Kidney (tissue), 13 donors: ENCODE measurements at regions not wholly inside any gene's neighbourhood (a gene's known extent, or its start where the extent isn't known, plus 50 kb on each side); places are given as distances from the start of the nearest gene placed in this dataset.

ENCODE experiments used
- DNase-seq, 5 donors: peaks; one replicate each; pipeline ENCODE4 v3.0.0-alpha.2; 2013 to 2020
- FAIRE-seq: peaks from 2 replicates; lab custom pipeline; 2012; peaks lifted over from hg19 to GRCh38; lab: Jason Lieb, UNC
- H3K27ac ChIP-seq, 2 donors: one replicate each; pipeline ENCODE4 v1.7.0; 2013; ENCODE audit warnings: low read depth in 2 of 2, low read length in 2 of 2, inconsistent platforms in 1 of 2
- H3K27me3 ChIP-seq: one replicate; pipeline ENCODE4 v1.7.1; 2013; ENCODE audit warnings: low read length, inconsistent platforms; ENCODE audit not compliant: control insufficient read depth, insufficient read depth
- H3K36me3 ChIP-seq, 3 donors: one replicate each; pipeline versions ENCODE4 v1.7.0 to v1.7.1; 2013; ENCODE audit warnings: low read length in 3 of 3, control low read depth in 1 of 3, inconsistent platforms in 1 of 3; ENCODE audit not compliant: insufficient read depth in 3 of 3, control insufficient read depth in 2 of 3
- H3K4me1 ChIP-seq, 3 donors: one replicate each; pipeline versions ENCODE4 v1.7.0 to v1.7.1; 2013; ENCODE audit warnings: low read length in 3 of 3, inconsistent platforms in 1 of 3, low read depth in 1 of 3; ENCODE audit not compliant: control insufficient read depth in 2 of 3, insufficient read depth in 2 of 3
- H3K4me3 ChIP-seq, 3 donors: one replicate each; pipeline versions ENCODE4 v1.7.0 to v1.8.1; 2013; ENCODE audit warnings: low read length in 3 of 3, control low read depth in 1 of 3, inconsistent platforms in 1 of 3
- H3K9ac ChIP-seq, 3 donors: one replicate each; pipeline versions ENCODE4 v1.7.0 to v1.7.1; 2013; ENCODE audit warnings: low read length in 3 of 3, control low read depth in 1 of 3, inconsistent platforms in 1 of 3
- H3K9me3 ChIP-seq, 3 donors: one replicate each; pipeline versions ENCODE4 v1.7.0 to v1.7.1; 2013; ENCODE audit warnings: low read length in 3 of 3, control low read depth in 1 of 3, inconsistent platforms in 1 of 3; ENCODE audit not compliant: control insufficient read depth in 2 of 3, insufficient read depth in 1 of 3
- CTCF ChIP-seq: IDR thresholded peaks from 3 replicates; pipeline ENCODE4 v1.5.1; 2012; ENCODE audit warnings: mild to moderate bottlenecking, moderate library complexity, borderline replicate concordance; ENCODE audit not compliant: insufficient read depth; ENCODE audit errors: extremely low read depth
- intact Hi-C: fragments of 100-400 bp; cut with DNase I; formaldehyde crosslinking; loops from one replicate; pipeline ENCODE4 v1.11.1; 2022
- donor health status: control.
- donor health status: control.
- donor health status: control.
- donor health status: control.
- donor health status: control.
- donor health status: DM: yes; HTN: yes; CAD: no.
- donor health status: Normal renal cell carcinoma (clear cell type).

DNA sequence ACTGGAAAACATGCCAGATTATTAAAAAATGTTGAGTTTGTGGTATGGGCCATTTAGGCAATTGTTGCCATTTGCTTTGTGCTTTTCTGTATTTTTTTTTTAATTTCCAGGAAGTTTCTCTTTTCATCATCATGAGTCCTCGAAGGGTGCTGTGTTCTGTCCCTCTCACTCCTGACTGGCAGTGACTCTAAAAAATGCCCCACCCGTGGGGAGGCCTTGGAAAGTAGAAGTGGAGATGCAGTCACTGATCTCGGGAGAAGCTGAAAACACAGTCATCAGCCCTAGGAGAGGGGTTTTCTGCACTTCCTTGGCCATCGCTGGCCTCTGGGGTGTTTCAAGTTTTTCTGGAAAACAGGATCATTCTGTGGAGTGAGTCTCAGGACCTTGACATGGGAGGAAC is 98.5 kb upstream of the GRK3 start:
- Histone ChIP-seq H3K4me3 (no peak overlapping the region), H3K27me3 (no peaks in the 10 kb centered on the region), H3K27ac (no peak overlapping the region), H3K9me3 (no peaks in the 10 kb centered on the region), H3K9ac (no peak overlapping the region), H3K4me1 (no peaks in the 10 kb centered on the region), H3K36me3 (peaks cover 0 to 3% (median 2%) of the 10 kb centered on the region in 3 donors)
- DNase-seq (no peak), FAIRE-seq (no peak)
- no peak for TF ChIP-seq CTCF
- intact Hi-C loops: loop anchor here (10.0 kb wide), 1 partner anchor 309 kb away; no protein-coding TSS in a partner anchor

GRCh38 chr22:25472382-25472781 is 92.1 kb upstream of the GRK3 start:
- peaks cover 5 to 12% (median 5%) of the 10 kb centered on the region in 3 donors for H3K4me1 ChIP-seq
- DNase-seq (no peak), FAIRE-seq (no peak)
- H3K27me3 ChIP-seq: no peaks in the 10 kb centered on the region
- H3K27ac ChIP-seq: no peak overlapping the region
- H3K36me3 ChIP-seq: no peaks in the 10 kb centered on the region
- intact Hi-C loops: no loop called here
- no peaks in the 10 kb centered on the region for H3K9me3 ChIP-seq
- H3K4me3 ChIP-seq: no peak overlapping the region
- no peak for TF ChIP-seq CTCF
- no peak overlapping the region for H3K9ac ChIP-seq

GRCh38 chr22:25475257-25476022 is 89.0 kb upstream of the GRK3 start:
- intact Hi-C loops: no loop called here
- no peak for FAIRE-seq

More at GRCh38 chr22:25475257-25476022, 89.0 kb upstream of the GRK3 start:
- H3K4me1 ChIP-seq: peaks cover 5 to 12% (median 5%) of the 10 kb centered on the region in 3 donors
- H3K9ac ChIP-seq: no peak overlapping the region
- peak overlapping the region in 1 of 3 donors; percentile 38 for H3K4me3 ChIP-seq
- TF ChIP-seq CTCF: no peak
- no peak overlapping the region for H3K27ac ChIP-seq
- H3K27me3 ChIP-seq: no peaks in the 10 kb centered on the region
- no peaks in the 10 kb centered on the region for H3K9me3 ChIP-seq
- no peaks in the 10 kb centered on the region for H3K36me3 ChIP-seq
- DNase-seq: peak in 4 of 5 donors; percentile 87 to 98 (median 96)
